Ramos (cell line): ENCODE measurements at regions not wholly inside any gene's neighbourhood (a gene's known extent, or its start where the extent isn't known, plus 50 kb on each side); places are given as distances from the start of the nearest gene placed in this dataset.
"Not testable (repeated sequence)": the region's sequence is repeated elsewhere in the genome, so short reads cannot be mapped to it uniquely, and the experiment has no call there.

Experiments used
- in situ Hi-C: fragments of 300-500 bp; cut with MboI; formaldehyde crosslinking; loops from one replicate; pipeline ENCODE4 v1.14.3; 2022; ENCODE audit warnings: low sequenced_read_pairs; ENCODE audit not compliant: unreplicated experiment

- in situ Hi-C loops, result no loop called here
These were observed 165.9 kb upstream of the ARHGAP5 start for GRCh38 chr14:31911160-31911559.

GRCh38 chr14:31913370-31913769 lies 163.7 kb upstream of the ARHGAP5 start:
- in situ Hi-C loops, result no loop called here

GRCh38 chr14:31918289-31918688 lies 158.8 kb upstream of the ARHGAP5 start:
- in situ Hi-C loops, result not testable (repeated sequence)

- in situ Hi-C loops, result no loop called here
These were observed 157.1 kb upstream of the ARHGAP5 start for GRCh38 chr14:31920001-31920400.

- in situ Hi-C loops, result no loop called here
These were observed 156.0 kb upstream of the ARHGAP5 start for GRCh38 chr14:31920989-31921650.

GRCh38 chr14:31921721-31922120 lies 155.4 kb upstream of the ARHGAP5 start:
- in situ Hi-C loops, result no loop called here

- in situ Hi-C loops, result no loop called here
These were observed 151.0 kb upstream of the ARHGAP5 start for GRCh38 chr14:31926123-31926522.

- in situ Hi-C loops, result no loop called here
These were observed 150.3 kb upstream of the ARHGAP5 start for GRCh38 chr14:31926652-31927347.

GRCh38 chr14:31927348-31927832 lies 149.7 kb upstream of the ARHGAP5 start:
- in situ Hi-C loops, result no loop called here

- in situ Hi-C loops, result loop anchor here (10.0 kb wide), 1 partner anchor 325 kb away; no protein-coding TSS in a partner anchor
These were observed 147.0 kb upstream of the ARHGAP5 start for GRCh38 chr14:31930070-31930469.

GRCh38 chr14:31930493-31931240 lies 146.4 kb upstream of the ARHGAP5 start:
- in situ Hi-C loops, result loop anchor here (10.0 kb wide), 1 partner anchor 324 kb away; no protein-coding TSS in a partner anchor

GRCh38 chr14:31932675-31933074 lies 144.4 kb upstream of the ARHGAP5 start:
- in situ Hi-C loops, result loop anchor here (10.0 kb wide), 1 partner anchor 322 kb away; no protein-coding TSS in a partner anchor

GRCh38 chr14:31933716-31934115 lies 143.4 kb upstream of the ARHGAP5 start:
- in situ Hi-C loops, result loop anchor here (10.0 kb wide), 1 partner anchor 321 kb away; no protein-coding TSS in a partner anchor

- in situ Hi-C loops, result loop anchor here (10.0 kb wide), 1 partner anchor 320 kb away; no protein-coding TSS in a partner anchor
These were observed 142.3 kb upstream of the ARHGAP5 start for GRCh38 chr14:31934767-31935266.

GRCh38 chr14:31935391-31935790 lies 141.7 kb upstream of the ARHGAP5 start:
- in situ Hi-C loops, result loop anchor here (10.0 kb wide), 1 partner anchor 319 kb away; no protein-coding TSS in a partner anchor

- in situ Hi-C loops, result loop anchor here (10.0 kb wide), 1 partner anchor 319 kb away; no protein-coding TSS in a partner anchor
These were observed 141.0 kb upstream of the ARHGAP5 start for GRCh38 chr14:31936115-31936514.

- in situ Hi-C loops, result loop anchor here (10.0 kb wide), 1 partner anchor 317 kb away; no protein-coding TSS in a partner anchor
These were observed 139.3 kb upstream of the ARHGAP5 start for GRCh38 chr14:31937730-31938346.

GRCh38 chr14:31939934-31940333 lies 137.2 kb upstream of the ARHGAP5 start:
- in situ Hi-C loops, result loop anchor here (10.0 kb wide), 1 partner anchor 315 kb away; no protein-coding TSS in a partner anchor

GRCh38 chr14:31941487-31941886 lies 135.6 kb upstream of the ARHGAP5 start:
- in situ Hi-C loops, result no loop called here
